SH-SY5Y (cell line): ENCODE measurements at regions not wholly inside any gene's neighbourhood (a gene's known extent, or its start where the extent isn't known, plus 50 kb on each side); places are given as distances from the start of the nearest gene placed in this dataset.

Experiments
- GATA2 ChIP-seq: IDR thresholded peaks from 2 replicates; pipeline ENCODE4 v1.6.1; 2011; ENCODE audit warnings: mild to moderate bottlenecking, low read depth, low read length
- GATA3 ChIP-seq: IDR thresholded peaks from 2 replicates; pipeline ENCODE4 v1.6.1; 2011; ENCODE audit warnings: low read depth, mild to moderate bottlenecking, low read length, moderate library complexity

DNA sequence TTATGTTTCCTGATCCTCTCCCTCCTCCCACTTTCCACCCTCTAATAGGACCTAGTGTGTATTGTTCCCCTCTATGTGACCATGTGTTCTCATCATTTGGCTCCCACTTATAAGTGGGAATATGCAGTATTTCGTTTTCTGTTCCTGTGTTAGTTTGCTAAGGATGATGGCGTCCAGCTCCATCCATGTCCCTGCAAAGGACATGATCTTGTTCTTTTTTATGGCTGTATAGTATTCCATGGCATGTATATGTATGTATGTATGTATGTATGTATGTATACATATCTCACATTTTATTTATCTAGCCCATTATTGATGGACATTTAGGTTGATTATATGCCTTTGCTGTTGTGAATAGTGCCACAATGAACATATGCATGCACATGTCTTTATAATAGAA is 188.7 kb downstream of the RFPL4B start:
- TF ChIP-seq GATA2 = no peak
- no peak for TF ChIP-seq GATA3

DNA sequence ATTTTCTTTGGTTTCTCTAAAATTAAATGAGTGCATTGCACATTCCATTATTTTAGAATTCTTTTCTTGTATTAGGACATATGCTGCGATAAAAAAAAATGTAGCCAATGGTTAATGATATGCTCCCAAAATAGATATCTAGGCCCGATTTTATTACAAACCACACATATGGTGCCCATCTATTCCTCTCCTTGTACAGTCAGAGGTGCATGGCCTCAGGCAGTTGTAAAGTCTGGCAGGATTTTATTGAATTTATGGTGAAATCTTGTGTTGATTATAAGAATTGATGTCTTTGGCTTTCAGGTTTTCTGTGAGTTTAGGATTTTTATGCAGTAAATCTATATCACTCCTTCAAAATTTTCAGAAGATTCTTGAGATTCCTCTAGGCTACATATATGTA is 192.2 kb downstream of the RFPL4B start:
- TF ChIP-seq GATA2 (no peak), GATA3 (no peak)

DNA sequence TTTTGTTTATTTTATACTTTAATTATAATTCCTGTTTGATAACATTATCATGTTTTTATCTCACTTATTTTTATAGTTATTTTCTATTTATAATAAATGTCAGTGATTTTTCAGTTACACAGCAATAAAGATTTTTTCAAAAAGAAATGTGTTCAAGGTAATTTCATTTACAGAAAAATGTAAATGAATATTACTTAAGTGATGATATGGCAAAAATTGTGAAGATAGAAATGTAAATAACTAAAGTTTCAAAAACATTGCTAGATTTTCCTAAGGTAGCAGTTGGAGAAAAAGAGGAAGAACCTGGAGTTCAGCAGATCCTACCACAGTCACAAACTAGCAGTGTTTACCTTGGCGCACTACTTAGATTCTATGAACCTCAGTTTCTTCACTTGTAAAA is 202.6 kb downstream of the RFPL4B start:
- no peak for TF ChIP-seq GATA2
- TF ChIP-seq GATA3 = no peak

DNA sequence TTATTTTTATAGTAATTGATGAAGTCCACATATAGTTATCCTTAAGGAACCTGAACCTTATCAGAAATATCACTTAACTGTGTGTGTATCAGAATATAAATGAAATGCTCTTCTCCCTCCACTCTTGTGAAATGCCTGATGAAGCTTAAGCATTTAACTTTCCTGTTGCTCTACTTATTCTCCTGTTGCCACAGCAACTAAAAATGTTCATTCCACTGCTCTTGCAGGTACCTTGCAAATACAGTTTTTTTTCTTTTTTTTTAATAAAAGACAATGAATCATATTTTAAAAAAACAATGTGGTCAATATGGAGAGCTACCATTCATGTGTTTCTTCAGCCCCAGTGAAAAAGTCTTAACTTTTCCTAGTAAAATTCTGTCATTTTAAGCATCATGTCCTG is 210.3 kb downstream of the RFPL4B start:
- TF ChIP-seq GATA2 (no peak), GATA3 (no peak)

DNA sequence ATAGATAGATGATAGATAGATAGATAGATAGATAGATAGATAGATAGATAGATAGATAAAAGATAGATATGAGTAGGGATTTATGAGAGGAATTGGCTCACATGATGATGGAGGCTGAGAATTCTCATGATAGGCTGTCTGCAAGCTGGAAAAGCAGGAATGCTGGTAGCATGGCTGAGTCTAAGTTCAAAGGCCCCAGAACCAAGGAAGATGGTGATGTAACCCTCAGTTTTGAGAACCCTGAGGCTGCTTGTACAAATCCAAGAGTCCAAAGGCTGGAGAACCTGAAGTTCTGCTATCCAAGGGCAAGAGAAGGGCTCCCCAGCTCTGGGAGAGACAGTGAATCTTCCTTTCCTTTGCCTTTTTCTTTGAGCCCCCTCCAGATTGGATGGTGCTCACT is 210.8 kb downstream of the RFPL4B start:
- no peak for TF ChIP-seq GATA3
- TF ChIP-seq GATA2 = no peak

DNA sequence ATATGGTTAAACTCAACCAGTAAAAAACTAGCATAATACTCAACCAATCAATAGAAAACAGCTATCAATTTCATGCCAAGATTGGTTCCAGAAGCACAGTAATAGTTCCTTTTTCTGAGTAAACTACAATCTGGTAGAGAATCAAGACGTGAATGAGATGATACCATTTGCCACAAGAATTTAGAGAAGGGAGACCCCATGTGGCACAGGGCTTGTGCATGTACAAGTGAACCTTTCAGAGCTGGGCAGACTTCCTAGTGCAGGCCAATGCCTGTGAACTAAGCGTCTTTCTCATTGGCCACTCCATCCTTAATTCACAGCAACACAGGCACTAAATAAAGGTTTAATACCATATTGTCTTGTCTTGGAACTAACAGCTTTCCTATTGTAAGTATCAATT is 213.5 kb downstream of the RFPL4B start:
- TF ChIP-seq GATA3 (no peak), GATA2 (no peak)

DNA sequence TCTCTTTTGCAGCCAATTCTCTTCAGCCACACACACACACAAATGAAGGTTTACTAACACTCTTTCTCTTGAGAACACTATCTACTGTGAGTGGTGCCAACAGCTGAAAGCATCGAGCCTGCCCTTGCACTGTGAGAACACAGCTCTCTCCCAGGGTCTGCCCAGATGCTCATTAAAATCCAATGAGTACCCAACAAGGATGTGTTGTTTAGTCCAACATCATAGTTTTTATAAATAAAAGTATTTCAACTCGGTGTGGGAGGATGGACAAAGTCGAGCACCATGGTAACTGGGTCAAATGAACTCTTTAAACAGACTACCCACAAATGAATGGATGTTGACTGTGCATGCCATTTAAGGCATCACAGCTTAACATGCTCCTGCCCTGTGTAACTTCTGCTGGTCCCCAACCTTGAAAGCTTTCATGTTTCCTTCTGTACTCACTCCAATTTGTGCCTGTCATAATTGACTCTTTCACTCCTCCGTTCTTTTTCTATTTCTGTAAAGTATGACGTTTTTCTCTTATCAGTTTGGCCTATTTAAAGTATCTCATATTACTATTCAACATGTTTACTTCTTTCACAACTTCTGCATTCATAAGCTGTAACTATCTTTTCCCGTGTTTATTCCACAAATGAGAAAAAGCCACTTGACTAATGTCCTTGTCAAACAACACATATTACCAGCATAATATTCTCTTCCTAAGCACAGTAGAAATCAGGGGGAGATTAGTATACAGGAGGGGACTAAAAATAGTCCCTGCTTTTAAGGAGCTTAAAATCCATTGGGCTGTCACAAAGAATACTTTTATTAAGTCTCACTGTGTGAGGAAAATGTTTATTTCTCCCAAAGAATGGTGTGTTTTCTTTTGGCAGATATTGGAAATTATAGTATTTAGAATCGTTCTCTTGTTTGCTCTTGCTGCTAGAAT is 215.4 kb downstream of the RFPL4B start:
- no peak for TF ChIP-seq GATA2
- no peak for TF ChIP-seq GATA3

DNA sequence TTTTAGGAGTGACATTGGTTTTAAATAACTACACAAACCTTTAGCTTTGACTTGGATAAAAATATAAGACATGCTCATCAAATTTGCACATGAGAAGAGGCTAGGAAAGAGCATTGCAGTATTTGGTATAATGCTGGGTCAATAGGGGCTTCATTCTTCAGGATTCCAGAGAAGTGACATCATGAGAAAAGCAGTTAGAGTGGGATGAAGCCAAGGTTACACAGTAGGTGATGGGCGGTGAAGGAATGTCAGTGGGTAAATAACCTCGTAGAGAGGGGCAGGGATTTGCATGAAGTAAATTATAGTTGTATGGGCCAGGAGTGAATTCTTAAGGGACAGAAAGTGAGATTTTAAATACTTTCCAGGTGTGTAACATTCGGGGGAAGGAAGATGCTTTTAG is 216.2 kb downstream of the RFPL4B start:
- no peak for TF ChIP-seq GATA3
- TF ChIP-seq GATA2 = no peak

DNA sequence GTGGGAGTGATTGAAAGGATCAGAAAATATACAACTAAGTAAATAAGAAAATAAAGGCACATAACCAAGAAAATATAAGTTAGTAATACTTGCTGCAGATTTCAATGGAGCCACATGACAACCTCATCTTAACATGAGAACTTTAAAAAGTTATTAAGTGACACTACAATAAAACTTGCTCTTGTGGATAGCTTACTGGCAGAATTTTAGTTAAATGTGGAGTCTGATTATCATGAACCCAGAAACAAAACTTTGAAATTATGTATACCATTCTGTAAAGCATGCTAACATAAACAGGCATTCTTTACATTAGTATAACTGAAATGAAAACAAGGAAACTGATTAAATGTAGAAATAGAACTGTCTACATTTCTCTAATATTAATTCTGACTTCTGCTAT is 220.9 kb downstream of the RFPL4B start:
- TF ChIP-seq GATA3 (no peak), GATA2 (no peak)

DNA sequence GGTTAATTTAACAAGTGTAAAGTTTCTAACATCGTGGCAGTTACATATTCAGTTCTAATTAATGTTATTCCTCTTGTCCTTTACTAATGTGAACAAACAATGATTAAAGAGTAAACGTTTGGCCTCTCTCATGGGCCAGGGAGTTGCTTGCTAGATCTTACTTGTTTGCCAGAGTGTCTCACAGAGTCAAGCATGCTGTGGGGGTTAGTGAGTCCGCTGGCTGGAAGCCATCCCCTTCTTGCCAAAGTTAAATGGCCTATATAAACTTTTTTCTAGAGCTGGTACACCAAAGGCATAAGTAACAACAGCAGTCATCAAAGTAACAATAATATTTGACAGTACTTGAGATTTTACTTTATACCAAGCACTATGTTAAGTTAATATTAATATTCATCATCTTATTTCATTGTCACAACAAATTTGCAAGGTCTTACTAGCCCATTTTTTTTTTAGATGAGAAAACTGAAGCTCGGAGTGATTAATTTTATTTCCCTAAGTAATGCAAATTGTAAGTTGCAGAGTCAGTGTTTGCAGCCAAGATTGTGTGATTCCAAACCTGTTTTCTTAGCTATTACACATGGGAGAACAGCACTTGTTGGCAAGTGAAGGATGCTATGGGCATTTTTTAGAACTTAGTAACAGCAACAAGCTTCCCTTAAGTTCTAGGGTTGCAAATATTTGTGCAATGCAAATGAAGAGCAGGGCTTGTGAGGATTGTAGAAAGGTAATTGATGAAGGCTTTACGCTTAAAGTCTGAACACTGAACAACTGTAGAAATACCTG is 224.5 kb downstream of the RFPL4B start:
- no peak for TF ChIP-seq GATA2
- no peak for TF ChIP-seq GATA3

DNA sequence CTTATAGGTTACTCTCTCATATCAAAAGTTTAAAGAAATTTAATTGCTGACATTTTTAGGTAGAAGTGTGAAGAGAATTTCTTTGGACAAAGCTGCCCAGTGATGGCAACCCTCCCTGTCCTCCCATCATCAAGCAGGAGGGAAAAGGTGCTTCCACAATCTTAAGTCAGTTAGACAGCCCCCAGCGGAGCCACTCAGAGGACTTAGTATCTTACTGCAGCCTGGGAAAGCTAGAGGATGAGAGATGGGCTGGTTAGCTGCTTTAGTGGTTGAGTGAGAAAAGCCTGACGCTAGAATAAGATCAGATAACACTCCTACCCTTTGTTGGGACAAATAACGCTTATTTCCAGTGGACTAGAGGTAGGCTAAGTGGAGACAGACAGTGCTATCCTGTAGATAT is 227.1 kb downstream of the RFPL4B start:
- TF ChIP-seq GATA3 (no peak), GATA2 (no peak)

DNA sequence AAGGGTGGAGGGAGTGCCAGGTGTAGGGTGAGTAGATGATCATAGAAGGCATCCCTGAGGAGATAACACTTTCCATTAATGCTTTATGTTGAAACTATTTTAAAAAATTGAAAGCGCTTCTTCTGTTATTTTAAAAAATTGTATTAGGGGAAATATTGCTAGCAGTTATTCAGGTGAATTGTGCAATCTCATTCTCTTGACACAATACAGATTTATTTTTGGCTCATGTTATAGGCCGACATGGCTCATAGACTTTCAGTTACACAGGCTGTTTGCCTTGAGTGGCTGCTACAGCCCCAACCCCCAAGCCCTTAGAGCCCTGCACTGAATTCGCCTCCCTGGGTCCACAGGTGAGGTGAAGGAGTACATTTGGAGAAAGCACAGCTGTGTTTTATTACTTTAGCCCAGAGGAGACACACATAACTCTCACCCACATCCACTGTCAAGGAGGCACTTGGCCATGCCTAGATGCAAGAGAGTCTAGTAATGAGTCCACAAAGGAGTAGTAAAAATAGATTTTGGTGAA is 228.2 kb downstream of the RFPL4B start:
- TF ChIP-seq GATA3 (no peak), GATA2 (no peak)

DNA sequence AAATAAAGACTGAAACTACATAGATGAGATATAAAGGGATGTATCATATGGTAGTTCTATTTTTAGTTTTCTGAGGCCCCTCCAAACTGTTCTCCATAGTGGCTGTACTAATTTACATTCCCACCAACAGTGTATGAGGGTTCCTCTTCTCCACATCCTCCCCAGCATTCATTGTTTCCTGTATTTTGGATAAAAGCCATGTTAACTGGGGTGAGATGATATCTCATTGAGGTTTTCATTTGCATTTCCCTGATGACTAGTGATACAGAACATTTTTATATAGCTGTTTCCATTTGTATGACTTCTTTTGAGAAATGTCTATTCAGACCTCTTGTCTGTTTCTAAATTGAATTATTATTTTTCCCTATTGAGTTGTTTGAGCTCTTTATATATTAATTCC is 229.3 kb downstream of the RFPL4B start:
- no peak for TF ChIP-seq GATA2
- TF ChIP-seq GATA3 = no peak

DNA sequence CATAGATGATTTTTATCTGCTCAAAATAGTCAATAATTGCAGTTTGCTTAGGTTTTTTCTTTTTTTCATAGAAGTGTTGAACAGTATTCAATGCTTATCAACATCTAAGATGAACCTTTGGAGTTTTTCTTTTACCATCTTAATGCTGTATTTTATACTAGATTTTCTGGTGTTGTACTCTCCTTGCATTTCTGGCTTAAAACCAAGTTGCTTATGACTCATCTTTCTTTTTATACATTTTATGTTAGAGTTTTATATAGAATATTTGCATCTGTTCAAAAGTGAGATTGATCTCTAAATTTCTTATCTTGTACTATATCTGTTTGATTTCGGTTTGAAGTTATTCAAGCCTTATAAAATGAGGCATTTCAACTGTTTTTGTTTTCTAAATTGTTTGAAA is 232.5 kb downstream of the RFPL4B start:
- no peak for TF ChIP-seq GATA2
- TF ChIP-seq GATA3 = no peak

DNA sequence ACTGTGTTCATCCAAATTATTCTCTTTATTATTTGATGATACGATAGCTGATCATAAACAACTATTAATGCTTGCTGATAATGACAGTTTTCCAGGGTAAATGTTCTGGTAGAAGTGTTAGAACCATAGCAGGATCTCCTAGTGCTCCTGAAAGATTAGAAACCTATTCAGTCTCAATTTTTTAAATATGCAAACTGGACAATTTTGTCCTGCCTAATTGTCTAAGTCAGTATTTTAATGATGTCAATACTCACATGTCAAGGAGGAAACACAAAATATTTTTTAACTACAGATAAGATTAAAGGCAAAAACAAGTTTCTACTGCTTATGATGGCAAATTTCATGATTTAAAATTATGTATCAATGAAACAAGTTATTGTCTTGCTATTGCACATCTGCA is 233.9 kb downstream of the RFPL4B start:
- TF ChIP-seq GATA3 (no peak), GATA2 (no peak)

DNA sequence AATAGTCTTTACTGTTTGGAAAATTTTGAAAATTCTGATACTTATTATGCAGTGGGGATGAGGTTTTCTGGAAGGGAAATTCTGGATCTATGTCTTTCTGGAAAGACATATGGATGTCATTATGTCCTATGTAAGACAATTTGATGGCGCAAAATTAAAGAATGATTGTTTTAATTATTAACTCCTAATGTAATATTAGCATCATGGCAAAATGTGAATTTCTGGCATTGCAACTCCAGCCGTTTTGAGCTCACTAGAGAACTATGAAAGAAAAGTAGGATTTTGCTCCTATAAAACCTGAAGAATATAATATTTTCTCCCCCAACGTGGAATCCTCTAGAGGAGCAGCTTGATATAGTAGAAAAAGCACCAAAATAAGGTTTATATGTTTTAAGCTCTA is 243.2 kb downstream of the RFPL4B start:
- TF ChIP-seq GATA2 (no peak), GATA3 (no peak)
